CD4-positive, alpha-beta T cell (primary cell): ENCODE measurements at regions not wholly inside any gene's neighbourhood (a gene's known extent, or its start where the extent isn't known, plus 50 kb on each side); places are given as distances from the start of the nearest gene placed in this dataset.

ENCODE experiments used
- ATAC-seq: fragments of 200-7000 bp; cut with Tn5 transposase; one replicate; pipeline ENCODE4 v1.10.0; 2022; ENCODE audit warnings: mild to moderate bottlenecking; ENCODE audit not compliant: poor library complexity
- CTCF ChIA-PET: fragments of 350-600 bp; sonication (Branson Sonifier 250); formaldehyde crosslinking; loops from one replicate; lab custom pipeline; 2021; ENCODE audit warnings: antibody characterized with exemption, inconsistent platforms; lab: Charles Lee
- POLR2A ChIA-PET: fragments of 350-600 bp; sonication (Branson Sonifier 250); formaldehyde crosslinking; loops from one replicate; lab custom pipeline; 2021; ENCODE audit warnings: antibody characterized with exemption, inconsistent platforms; lab: Charles Lee
- DNase-seq, 14 experiments: peaks; one replicate each; pipeline ENCODE4 v3.0.0-alpha.2; 2013 to 2020; ENCODE audit warnings: mixed read lengths in 2 of 14
- H3K27ac ChIP-seq, 2 donors: one replicate each; pipeline versions ENCODE4 v1.5.1 to v1.7.0; 2013; ENCODE audit warnings: low read length in 2 of 2, low read depth in 1 of 2, mild to moderate bottlenecking in 1 of 2
- H3K27me3 ChIP-seq, 2 experiments: 1 replicate in 1 of 2; 2 replicates in 1 of 2; pipeline versions ENCODE4 v1.6.1 to v1.7.0; 2013; ENCODE audit warnings: low read length in 2 of 2, control low read depth in 1 of 2, mild to moderate bottlenecking in 1 of 2, moderate library complexity in 1 of 2; ENCODE audit not compliant: insufficient read depth in 2 of 2, control insufficient read depth in 1 of 2
- H3K36me3 ChIP-seq: one replicate; pipeline ENCODE4 v1.6.1; 2013; ENCODE audit warnings: low read length, control low read depth; ENCODE audit not compliant: insufficient read depth
- H3K4me1 ChIP-seq: one replicate; pipeline ENCODE4 v1.6.1; 2013; ENCODE audit warnings: low read length, control low read depth; ENCODE audit not compliant: insufficient read depth
- H3K4me3 ChIP-seq: one replicate; pipeline ENCODE4 v1.5.1; 2013; ENCODE audit warnings: mild to moderate bottlenecking, low read length, moderate library complexity
- H3K9me3 ChIP-seq, 2 experiments: 1 replicate in 1 of 2; 2 replicates in 1 of 2; pipeline versions ENCODE4 v1.6.1 to v1.7.0; 2013; ENCODE audit warnings: low read length in 2 of 2, mild to moderate bottlenecking in 2 of 2, control low read depth in 1 of 2, moderate library complexity in 1 of 2; ENCODE audit not compliant: control insufficient read depth in 1 of 2, insufficient read depth in 1 of 2
- H3K27ac Mint-ChIP-seq: one replicate; pipeline ENCODE4 v1.8.0; 2020; ENCODE audit warnings: mixed read lengths
- H3K27me3 Mint-ChIP-seq: one replicate; pipeline ENCODE4 v1.8.0; 2021; ENCODE audit warnings: mixed read lengths
- H3K36me3 Mint-ChIP-seq: one replicate; pipeline ENCODE4 v1.8.0; 2021; ENCODE audit warnings: low read depth, mixed read lengths
- H3K4me1 Mint-ChIP-seq: one replicate; pipeline ENCODE4 v1.8.0; 2021; ENCODE audit warnings: low read depth, mixed read lengths
- H3K4me3 Mint-ChIP-seq: one replicate; pipeline ENCODE4 v1.8.0; 2020; ENCODE audit warnings: mild to moderate bottlenecking, mixed read lengths
- H3K9me3 Mint-ChIP-seq: one replicate; pipeline ENCODE4 v1.8.0; 2020; ENCODE audit warnings: mixed read lengths
- intact Hi-C, 2 experiments: fragments of 100-400 bp; cut with DNase I in 1 of 2; cut with micrococcal nuclease in 1 of 2; formaldehyde crosslinking; loops; one replicate each; pipeline versions ENCODE4 v1.15.1 to v1.9.0; 2023 to 2025; cut with DNase I, micrococcal nuclease
- TF ChIP-seq, protein P1 (sequence below): fragments of 200-600 bp; IDR thresholded peaks from one replicate; pipeline ENCODE4 v1.8.0; 2022; ENCODE audit warnings: antibody characterized with exemption, mild to moderate bottlenecking

DNA sequence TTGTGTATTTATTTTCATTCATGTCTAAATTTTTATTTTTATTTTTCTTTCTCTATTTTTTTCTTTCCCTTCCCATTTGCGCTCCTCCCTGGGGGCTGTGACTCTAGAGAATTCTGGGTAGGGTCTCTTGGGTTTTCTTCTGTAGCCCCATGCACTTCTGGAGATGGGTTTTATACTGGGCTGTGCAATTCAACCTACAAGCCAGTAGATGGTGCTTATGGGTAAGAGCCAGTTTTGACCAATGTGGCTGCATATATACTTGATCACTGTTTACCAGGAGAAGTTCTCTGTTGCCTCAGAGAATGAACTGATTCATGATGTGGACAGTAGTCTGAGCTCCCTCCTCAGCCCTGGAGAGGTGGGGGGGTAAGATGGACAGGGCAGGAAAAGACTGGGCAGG lies 614.6 kb downstream of the PCDH19 start:
- POLR2A ChIA-PET = no interaction called here
- Histone ChIP-seq H3K4me3 (no peak overlapping the region), H3K27ac (no peak overlapping the region), H3K9me3 (no peaks in the 10 kb centered on the region), H3K4me1 (no peaks in the 10 kb centered on the region), H3K27me3 (no peaks in the 10 kb centered on the region), H3K36me3 (no peaks in the 10 kb centered on the region)
- DNase-seq (no peak), ATAC-seq (no peak)
- Mint-ChIP-seq H3K27me3 (no peaks in the 10 kb centered on the region), H3K27ac (no peak overlapping the region), H3K36me3 (no peaks in the 10 kb centered on the region), H3K4me1 (no peaks in the 10 kb centered on the region), H3K9me3 (peaks cover 6% of the 10 kb centered on the region), H3K4me3 (no peak overlapping the region)
- CTCF ChIA-PET = no interaction called here
- TF ChIP-seq, protein P1, sequence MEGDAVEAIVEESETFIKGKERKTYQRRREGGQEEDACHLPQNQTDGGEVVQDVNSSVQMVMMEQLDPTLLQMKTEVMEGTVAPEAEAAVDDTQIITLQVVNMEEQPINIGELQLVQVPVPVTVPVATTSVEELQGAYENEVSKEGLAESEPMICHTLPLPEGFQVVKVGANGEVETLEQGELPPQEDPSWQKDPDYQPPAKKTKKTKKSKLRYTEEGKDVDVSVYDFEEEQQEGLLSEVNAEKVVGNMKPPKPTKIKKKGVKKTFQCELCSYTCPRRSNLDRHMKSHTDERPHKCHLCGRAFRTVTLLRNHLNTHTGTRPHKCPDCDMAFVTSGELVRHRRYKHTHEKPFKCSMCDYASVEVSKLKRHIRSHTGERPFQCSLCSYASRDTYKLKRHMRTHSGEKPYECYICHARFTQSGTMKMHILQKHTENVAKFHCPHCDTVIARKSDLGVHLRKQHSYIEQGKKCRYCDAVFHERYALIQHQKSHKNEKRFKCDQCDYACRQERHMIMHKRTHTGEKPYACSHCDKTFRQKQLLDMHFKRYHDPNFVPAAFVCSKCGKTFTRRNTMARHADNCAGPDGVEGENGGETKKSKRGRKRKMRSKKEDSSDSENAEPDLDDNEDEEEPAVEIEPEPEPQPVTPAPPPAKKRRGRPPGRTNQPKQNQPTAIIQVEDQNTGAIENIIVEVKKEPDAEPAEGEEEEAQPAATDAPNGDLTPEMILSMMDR = no peak
- intact Hi-C loops = no loop called here

DNA sequence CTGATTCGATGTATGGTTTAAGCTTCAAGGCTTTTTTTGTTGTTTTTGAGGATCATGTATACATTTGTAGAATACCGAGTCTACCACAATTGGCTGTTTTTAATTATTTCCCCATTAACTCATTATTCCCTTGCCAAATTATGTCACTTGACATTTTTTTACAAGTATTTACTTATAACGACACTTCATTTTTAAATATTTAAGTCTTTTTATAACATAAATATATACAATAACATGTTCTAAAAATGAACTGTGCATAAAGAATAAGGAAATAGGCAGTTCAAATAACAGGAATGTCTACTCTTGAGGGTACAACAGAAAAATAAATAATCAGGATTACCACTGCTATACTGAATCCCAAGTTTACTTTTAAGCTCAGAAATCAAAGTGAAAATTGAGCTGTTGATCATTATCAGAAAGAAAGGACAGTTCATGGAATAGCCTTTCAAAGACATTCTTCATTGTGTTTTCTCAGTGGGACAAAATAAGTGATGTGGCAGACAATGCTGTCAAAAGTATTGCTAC lies 627.5 kb downstream of the PCDH19 start:
- H3K27me3 Mint-ChIP-seq = no peaks in the 10 kb centered on the region
- Histone ChIP-seq H3K4me3 (no peak overlapping the region), H3K9me3 (peaks cover 0 to 4% of the 10 kb centered on the region in 2 experiments), H3K27me3 (no peaks in the 10 kb centered on the region), H3K36me3 (no peaks in the 10 kb centered on the region), H3K27ac (no peak overlapping the region), H3K4me1 (no peaks in the 10 kb centered on the region)
- no peaks in the 10 kb centered on the region for H3K4me1 Mint-ChIP-seq
- no peak overlapping the region for H3K27ac Mint-ChIP-seq
- POLR2A ChIA-PET = no interaction called here
- DNase-seq (no peak), ATAC-seq (no peak)
- TF ChIP-seq, protein P1 = no peak
- no peak overlapping the region for H3K4me3 Mint-ChIP-seq
- CTCF ChIA-PET = no interaction called here
- no peaks in the 10 kb centered on the region for H3K36me3 Mint-ChIP-seq
- peaks cover 3% of the 10 kb centered on the region for H3K9me3 Mint-ChIP-seq
- intact Hi-C loops = no loop called here

DNA sequence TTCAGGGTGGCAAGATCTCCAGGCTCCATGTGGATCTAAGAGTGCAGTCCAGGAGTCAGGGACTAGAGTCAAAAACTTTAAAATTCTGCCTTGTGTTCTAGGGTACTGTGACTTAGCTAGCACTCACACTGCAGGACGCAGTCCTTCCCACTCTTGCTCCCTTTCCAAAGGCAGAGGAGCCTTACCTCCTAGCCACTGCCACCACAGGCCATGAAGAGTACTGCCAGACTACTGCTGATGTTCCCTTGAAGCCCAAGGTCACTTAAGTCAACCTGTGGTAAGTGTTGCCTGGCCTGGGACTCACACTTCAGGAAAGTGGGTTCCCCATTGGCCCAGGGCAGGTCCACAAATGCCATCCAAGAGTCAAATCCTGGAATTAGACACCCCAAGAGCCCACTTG lies 632.2 kb downstream of the PCDH19 start:
- Mint-ChIP-seq H3K4me3 (no peak overlapping the region), H3K9me3 (peaks cover 7% of the 10 kb centered on the region), H3K27ac (no peak overlapping the region), H3K27me3 (no peaks in the 10 kb centered on the region), H3K4me1 (no peaks in the 10 kb centered on the region), H3K36me3 (no peaks in the 10 kb centered on the region)
- H3K4me1 ChIP-seq = no peaks in the 10 kb centered on the region
- H3K27ac ChIP-seq = no peak overlapping the region
- TF ChIP-seq, protein P1 = no peak
- H3K9me3 ChIP-seq = peaks cover 0 to 4% of the 10 kb centered on the region in 2 experiments
- no peak for DNase-seq
- ChIA-PET POLR2A (no interaction called here), CTCF (no interaction called here)
- no peak overlapping the region for H3K4me3 ChIP-seq
- no peaks in the 10 kb centered on the region for H3K36me3 ChIP-seq
- intact Hi-C loops = no loop called here
- H3K27me3 ChIP-seq = no peaks in the 10 kb centered on the region
- no peak for ATAC-seq
